Heart left ventricle (tissue), 16 donors: ENCODE measurements at regions not wholly inside any gene's neighbourhood (a gene's known extent, or its start where the extent isn't known, plus 50 kb on each side); places are given as distances from the start of the nearest gene placed in this dataset.

Source experiments
- ATAC-seq, 4 donors: fragments of 200-7000 bp; cut with Tn5 transposase; one replicate each; pipeline ENCODE4 v1.9.1; 2020 to 2022; ENCODE audit warnings: moderate library complexity in 4 of 4, mild to moderate bottlenecking in 3 of 4, moderate number of reproducible peaks in 1 of 4
- DNase-seq, 5 donors: peaks; one replicate each; pipeline ENCODE4 v3.0.0-alpha.2; 2020
- H3K27ac ChIP-seq, 12 donors: fragments of 200-600 bp; sonication (generic) in 4 of 12; one replicate each; pipeline versions ENCODE4 v1.5.0 to v1.8.0; 2016 to 2022; ENCODE audit warnings: mild to moderate bottlenecking in 2 of 12
- H3K27me3 ChIP-seq, 9 donors: fragments of 200-600 bp; sonication (generic) in 2 of 9; one replicate each; pipeline versions ENCODE4 v1.5.1 to v1.8.0; 2016 to 2022; ENCODE audit warnings: mild to moderate bottlenecking in 3 of 9
- H3K36me3 ChIP-seq, 9 donors: fragments of 200-600 bp; sonication (generic) in 2 of 9; one replicate each; pipeline versions ENCODE4 v1.5.0 to v1.8.0; 2018 to 2022; ENCODE audit warnings: mild to moderate bottlenecking in 2 of 9
- H3K4me1 ChIP-seq, 12 donors: fragments of 200-600 bp; sonication (generic) in 4 of 12; one replicate each; pipeline versions ENCODE4 v1.5.0 to v1.8.0; 2016 to 2022; ENCODE audit warnings: mild to moderate bottlenecking in 3 of 12
- H3K4me3 ChIP-seq, 12 donors: fragments of 200-600 bp; sonication (generic) in 4 of 12; one replicate each; pipeline versions ENCODE4 v1.5.0 to v1.8.0; 2017 to 2022; ENCODE audit warnings: mild to moderate bottlenecking in 9 of 12, moderate library complexity in 4 of 12
- H3K9me3 ChIP-seq, 12 donors: fragments of 200-600 bp; sonication (generic) in 4 of 12; one replicate each; pipeline versions ENCODE4 v1.5.0 to v1.8.0; 2016 to 2022; ENCODE audit warnings: mild to moderate bottlenecking in 1 of 12
- CTCF ChIP-seq, 12 donors: fragments of 200-600 bp; sonication (generic) in 4 of 12; IDR thresholded peaks; one replicate each; pipeline versions ENCODE4 v1.5.0 to v1.8.0; 2018 to 2022; ENCODE audit warnings: antibody characterized with exemption in 12 of 12, mild to moderate bottlenecking in 5 of 12
- POLR2A ChIP-seq, 2 donors: fragments of 450-650 bp; IDR thresholded peaks; one replicate each; pipeline ENCODE4 v1.6.1; 2017; ENCODE audit warnings: antibody characterized with exemption in 2 of 2, mild to moderate bottlenecking in 2 of 2, moderate library complexity in 2 of 2
- WGBS, 4 donors: extraction: QIAGEN DNeasy Blood & Tissue Kit in 2 of 4; methylation state at CpG; one replicate each; pipeline versions ENCODE4 v1.1.5 to v1.1.7; 2013 to 2018; 5-methylcytosine and 5-hydroxymethylcytosine counted together
- intact Hi-C, 10 donors: fragments of 100-400 bp; cut with DNase I; formaldehyde crosslinking; loops; one replicate each; pipeline versions ENCODE4 v1.11.1 to v1.14.2; 2022
- donor health status: ischemic (EF 13 %, LVEDD 7.1; RV severe dilation, severe dysfunction).
- donor health status: healthy with polysubstance abuse.
- donor health status: DM: no; HTN: yes; CAD: no.
- donor health status: DM: no; HTN: no; CAD: no.
- donor health status: ischemic (EF 25% LVEDD 6.9; RV normal size, moderate dysfunction).
- donor health status: ischemic (EF 25% LVEDD 5.7; RV mildly dilated, moderate dysfunction).
- donor health status: healthy.
- donor health status: DM: yes; HTN: yes; CAD: no.
- donor health status: ischemic (EF 35%, LVEDD 5.7; RV mildly dilated, moderate dysfunction).
- donor health status: nonischemic (EF 11% LVEDD 7.7; RV severe dilation, severe dysfunction).
- donor health status: DM: yes; HTN: yes; CAD: no.
- donor health status: PGD.
- donor health status: ischemic (EF 29% LVEDD 5.4; RV normal size, mild dysfunction).
- donor health status: nonischemic (EF 23%, LVEDD 6.1; RV moderate dilation, normal function).

DNA sequence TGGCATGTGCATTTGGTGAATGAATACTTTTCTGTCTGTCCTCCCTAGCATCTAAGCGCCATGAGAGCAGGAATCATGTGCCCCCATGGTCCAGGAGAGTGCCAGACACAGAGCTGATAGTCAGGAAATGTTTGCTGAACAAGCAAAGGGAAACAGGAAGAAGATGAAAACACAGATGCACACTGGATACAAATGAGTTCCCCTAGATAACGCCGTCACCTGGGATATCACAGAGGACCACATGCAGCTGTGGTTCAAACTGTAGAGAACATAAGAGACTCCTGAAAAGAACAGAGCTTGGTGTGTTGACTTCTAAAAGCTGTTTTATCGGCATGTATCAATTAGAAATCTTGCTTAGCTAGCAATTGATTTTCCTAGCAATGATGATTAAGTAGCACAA lies 293.7 kb downstream of the BTBD3 start:
- peaks cover 0 to 8% (median 0%) of the 10 kb centered on the region in 12 donors for H3K9me3 ChIP-seq
- 68 to 79% (median 74%) methylated on average over 4 of the region's 4 CpGs for WGBS, 4 donors
- DNase-seq (no peak), ATAC-seq (no peak)
- H3K27ac ChIP-seq = no peak overlapping the region
- no peak overlapping the region for H3K4me3 ChIP-seq
- intact Hi-C loops = no loop called here
- H3K27me3 ChIP-seq = no peaks in the 10 kb centered on the region
- H3K36me3 ChIP-seq = no peaks in the 10 kb centered on the region
- TF ChIP-seq POLR2A (IDR thresholded peaks at IDR 0.05) (no peak), CTCF (IDR thresholded peaks at IDR 0.05) (no peak)
- no peaks in the 10 kb centered on the region for H3K4me1 ChIP-seq

DNA sequence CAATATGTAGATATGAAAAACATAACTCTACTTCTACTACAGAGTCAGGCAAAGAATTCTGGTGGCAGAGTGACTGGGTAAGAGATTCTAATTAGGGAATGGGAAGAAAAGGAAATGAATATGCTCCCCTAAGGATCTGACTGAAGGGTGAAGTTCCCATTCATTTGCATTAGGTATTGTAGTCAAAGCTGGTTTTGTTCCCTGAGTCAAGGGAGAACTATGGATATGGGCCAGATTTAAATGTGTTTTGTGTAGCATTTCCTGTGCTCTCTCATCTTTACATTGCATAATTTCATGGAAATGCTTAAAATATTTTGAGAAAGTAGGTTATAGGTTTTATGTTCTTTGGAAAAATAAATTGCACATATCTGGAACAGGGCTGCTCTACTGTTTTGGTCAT lies 299.7 kb downstream of the BTBD3 start:
- Histone ChIP-seq H3K4me1 (no peaks in the 10 kb centered on the region), H3K36me3 (no peaks in the 10 kb centered on the region), H3K27me3 (no peaks in the 10 kb centered on the region), H3K9me3 (peaks cover 0 to 3% (median 0%) of the 10 kb centered on the region in 12 donors), H3K4me3 (no peak overlapping the region), H3K27ac (no peak overlapping the region)
- intact Hi-C loops = no loop called here
- no peak for DNase-seq
- TF ChIP-seq POLR2A (IDR thresholded peaks at IDR 0.05) = no peak
- ATAC-seq = no peak

DNA sequence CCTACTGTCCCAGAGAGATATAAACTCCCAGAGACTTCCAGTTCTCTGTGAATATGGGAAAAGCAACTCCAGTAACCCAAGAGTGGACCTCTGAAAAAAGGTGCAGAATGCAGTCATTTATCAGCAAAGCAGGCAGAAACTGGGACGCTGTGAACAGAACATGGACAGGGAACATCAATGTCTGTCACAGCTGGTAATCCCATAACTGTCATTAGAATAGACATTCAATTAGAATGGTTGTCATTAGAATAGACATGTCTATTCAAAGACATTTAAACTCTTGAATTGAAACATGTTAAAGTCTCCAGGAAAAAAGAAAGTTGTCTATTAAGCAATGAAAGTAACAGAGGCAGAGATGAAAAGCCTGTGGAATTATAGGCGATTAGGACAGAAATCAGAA lies 302.1 kb downstream of the BTBD3 start:
- Histone ChIP-seq H3K36me3 (no peaks in the 10 kb centered on the region), H3K27ac (no peak overlapping the region), H3K4me3 (no peak overlapping the region), H3K9me3 (peaks cover 0 to 3% (median 0%) of the 10 kb centered on the region in 12 donors), H3K27me3 (no peaks in the 10 kb centered on the region), H3K4me1 (peaks cover 0 to 5% (median 0%) of the 10 kb centered on the region in 12 donors)
- ATAC-seq = no peak
- DNase-seq = no peak
- 70 to 82% (median 79%) methylated on average over 2 of the region's 2 CpGs for WGBS, 4 donors
- intact Hi-C loops = no loop called here
- TF ChIP-seq CTCF (IDR thresholded peaks at IDR 0.05) = no peak
- no peak for TF ChIP-seq POLR2A (IDR thresholded peaks at IDR 0.05)

GRCh38 chr20:12223057-12223456 lies 305.4 kb downstream of the BTBD3 start:
- Histone ChIP-seq H3K27ac (no peak overlapping the region), H3K36me3 (no peaks in the 10 kb centered on the region), H3K4me3 (no peak overlapping the region), H3K27me3 (no peaks in the 10 kb centered on the region), H3K4me1 (peaks cover 0 to 5% (median 0%) of the 10 kb centered on the region in 12 donors), H3K9me3 (no peaks in the 10 kb centered on the region)
- DNase-seq (no peak), ATAC-seq (no peak)
- 61 to 94% (median 88%) methylated on average over 2 of the region's 2 CpGs for WGBS, 4 donors
- TF ChIP-seq POLR2A (IDR thresholded peaks at IDR 0.05) (no peak), CTCF (IDR thresholded peaks at IDR 0.05) (no peak)
- intact Hi-C loops = no loop called here

GRCh38 chr20:12225898-12226297 lies 308.2 kb downstream of the BTBD3 start:
- no peaks in the 10 kb centered on the region for H3K9me3 ChIP-seq
- no peak overlapping the region for H3K27ac ChIP-seq
- peaks cover 0 to 5% (median 0%) of the 10 kb centered on the region in 12 donors for H3K4me1 ChIP-seq
- WGBS, 4 donors = 93 to 95% (median 94%) methylated on average over 1 of the region's 1 CpG
- DNase-seq (no peak), ATAC-seq (no peak)
- intact Hi-C loops = no loop called here
- H3K4me3 ChIP-seq = no peak overlapping the region
- TF ChIP-seq CTCF (IDR thresholded peaks at IDR 0.05) (no peak), POLR2A (IDR thresholded peaks at IDR 0.05) (no peak)
- H3K27me3 ChIP-seq = no peaks in the 10 kb centered on the region
- H3K36me3 ChIP-seq = no peaks in the 10 kb centered on the region
